HG03159 (cell line): ENCODE measurements at regions not wholly inside any gene's neighbourhood (a gene's known extent, or its start where the extent isn't known, plus 50 kb on each side); places are given as distances from the start of the nearest gene placed in this dataset.
"Not testable (repeated sequence)": the region's sequence is repeated elsewhere in the genome, so short reads cannot be mapped to it uniquely, and the experiment has no call there.

ENCODE experiments used
- ATAC-seq: cut with Tn5 transposase; IDR thresholded peaks from one replicate; pipeline ENCODE4 v1.9.1; 2021; ENCODE audit warnings: mild to moderate bottlenecking, moderate library complexity; ENCODE audit not compliant: unreplicated experiment

DNA sequence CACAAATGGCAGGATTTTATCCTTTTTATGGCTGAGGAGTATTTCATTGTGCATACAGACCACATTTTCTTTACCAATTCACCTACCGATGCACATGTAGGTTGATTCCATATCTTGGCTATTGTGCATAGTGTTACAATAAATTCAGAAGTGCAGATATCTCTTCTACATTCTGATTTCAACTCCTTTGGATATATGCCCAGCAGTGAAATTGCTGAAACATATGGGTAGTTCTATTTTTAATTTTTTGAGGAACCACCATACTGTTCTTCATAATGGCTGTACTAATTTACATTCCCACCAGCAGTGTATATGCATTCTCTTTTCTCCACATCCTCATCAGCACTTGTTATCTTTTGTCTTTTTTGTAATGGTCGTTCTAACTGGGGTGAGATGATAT is 1290.3 kb downstream of the XPNPEP1 start:
- ATAC-seq, result no peak

DNA sequence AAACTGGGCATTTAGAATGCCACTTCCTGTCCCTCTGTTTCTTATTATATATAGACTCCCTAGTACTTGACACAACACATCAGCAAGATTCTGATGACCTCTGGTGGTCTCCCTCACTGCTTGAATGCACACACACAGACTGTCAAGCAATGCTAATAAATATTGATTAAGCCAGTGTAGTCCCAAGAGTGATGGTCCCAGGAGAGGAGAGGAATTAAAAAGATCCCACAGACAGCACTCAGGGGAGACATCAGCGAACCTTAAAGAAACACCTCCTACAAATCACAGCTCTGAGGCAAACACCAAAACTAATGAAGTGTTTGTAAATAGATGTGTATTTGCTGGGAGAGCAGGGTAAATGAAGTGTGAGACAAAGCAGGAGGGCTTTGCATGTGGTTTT is 1291.2 kb downstream of the XPNPEP1 start:
- ATAC-seq, result no peak

DNA sequence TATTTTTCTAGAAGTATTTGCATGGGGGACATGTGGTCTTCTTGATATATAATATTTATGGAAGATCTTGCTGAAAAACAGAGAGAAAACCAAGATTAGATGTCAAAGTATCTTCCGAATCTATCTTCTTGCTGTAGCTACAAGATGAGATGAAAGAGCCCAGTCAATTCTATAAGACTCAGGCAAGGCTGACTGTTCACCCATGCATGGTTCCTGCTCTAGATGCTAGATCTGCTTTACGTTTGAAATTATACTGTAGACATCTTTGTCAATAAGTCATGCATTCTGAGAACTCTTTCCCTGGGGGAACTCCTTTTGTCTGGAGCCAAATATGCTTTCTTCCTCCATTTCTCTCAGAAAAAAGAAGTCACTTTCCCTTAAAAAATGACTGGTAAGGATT is 1292.0 kb downstream of the XPNPEP1 start:
- peak; percentile 94 for ATAC-seq

DNA sequence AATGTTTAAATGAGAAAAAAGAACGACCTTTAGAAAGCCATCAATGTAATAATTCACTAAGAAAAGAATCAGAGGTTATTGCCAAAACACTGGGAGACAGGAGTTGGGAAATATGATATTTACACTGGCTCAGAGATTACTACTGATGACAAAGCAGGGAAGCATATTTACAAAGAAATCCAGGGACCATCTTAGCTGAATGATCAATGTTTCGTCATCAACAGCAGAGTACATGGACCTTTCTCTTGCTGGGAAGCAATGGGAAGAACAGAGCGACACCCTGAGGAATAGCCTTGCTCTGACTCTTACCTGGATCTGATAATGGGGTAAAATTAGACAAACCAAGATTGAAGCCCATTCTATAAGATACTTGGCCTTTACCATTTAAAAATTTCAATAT is 1293.5 kb downstream of the XPNPEP1 start:
- ATAC-seq, result no peak

DNA sequence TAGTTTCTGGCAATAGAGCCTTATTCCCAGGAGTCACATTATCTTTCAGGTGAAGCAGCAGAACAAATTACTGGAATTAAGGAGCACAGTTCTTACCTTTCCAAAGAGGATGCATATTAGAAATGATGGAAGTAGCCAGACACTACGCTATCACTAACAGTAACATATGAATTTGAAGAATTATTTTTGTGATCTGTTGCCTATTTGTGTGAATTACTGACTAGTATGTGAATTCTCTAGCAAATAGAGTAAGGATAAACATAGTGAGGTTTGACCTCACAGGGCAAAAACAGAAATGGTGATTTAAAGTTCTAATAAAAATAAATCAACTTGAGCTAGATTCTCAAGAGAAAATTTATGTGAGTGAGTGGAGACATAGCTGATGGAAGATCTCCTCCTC is 1299.3 kb downstream of the XPNPEP1 start:
- no peak for ATAC-seq

DNA sequence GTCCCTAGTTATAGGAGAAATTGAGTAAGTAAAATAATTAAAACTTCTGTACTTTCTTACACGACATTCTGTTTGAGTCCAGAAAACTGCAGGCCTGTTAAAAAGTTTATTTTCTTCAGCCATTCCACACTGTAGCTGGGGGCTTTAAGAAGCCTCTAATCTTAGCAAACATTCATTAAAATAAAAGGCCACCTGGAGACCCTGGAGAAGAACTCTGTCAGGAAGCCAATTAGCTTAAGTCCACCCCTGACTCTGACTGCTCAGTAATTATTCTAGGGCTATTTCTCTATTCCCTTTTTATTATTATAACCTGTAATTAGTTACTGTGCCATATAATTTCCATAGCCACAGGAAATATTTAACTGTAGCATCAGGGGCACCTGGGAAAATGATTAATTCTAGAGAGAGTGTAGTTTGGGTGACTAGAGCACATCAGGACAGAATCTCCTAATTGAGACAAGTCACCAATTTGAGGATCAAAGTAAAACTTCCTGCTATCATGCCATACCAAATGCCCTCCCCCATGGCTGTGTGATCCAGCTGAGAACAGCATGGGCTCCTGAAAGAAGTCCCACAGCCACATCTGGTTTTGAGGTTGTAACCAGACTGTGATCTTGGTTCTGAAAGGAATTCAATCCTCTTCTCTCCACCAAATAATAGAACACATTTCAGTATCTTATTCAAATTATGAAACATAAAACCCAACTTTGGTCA is 1302.3 kb downstream of the XPNPEP1 start:
- no peak for ATAC-seq

DNA sequence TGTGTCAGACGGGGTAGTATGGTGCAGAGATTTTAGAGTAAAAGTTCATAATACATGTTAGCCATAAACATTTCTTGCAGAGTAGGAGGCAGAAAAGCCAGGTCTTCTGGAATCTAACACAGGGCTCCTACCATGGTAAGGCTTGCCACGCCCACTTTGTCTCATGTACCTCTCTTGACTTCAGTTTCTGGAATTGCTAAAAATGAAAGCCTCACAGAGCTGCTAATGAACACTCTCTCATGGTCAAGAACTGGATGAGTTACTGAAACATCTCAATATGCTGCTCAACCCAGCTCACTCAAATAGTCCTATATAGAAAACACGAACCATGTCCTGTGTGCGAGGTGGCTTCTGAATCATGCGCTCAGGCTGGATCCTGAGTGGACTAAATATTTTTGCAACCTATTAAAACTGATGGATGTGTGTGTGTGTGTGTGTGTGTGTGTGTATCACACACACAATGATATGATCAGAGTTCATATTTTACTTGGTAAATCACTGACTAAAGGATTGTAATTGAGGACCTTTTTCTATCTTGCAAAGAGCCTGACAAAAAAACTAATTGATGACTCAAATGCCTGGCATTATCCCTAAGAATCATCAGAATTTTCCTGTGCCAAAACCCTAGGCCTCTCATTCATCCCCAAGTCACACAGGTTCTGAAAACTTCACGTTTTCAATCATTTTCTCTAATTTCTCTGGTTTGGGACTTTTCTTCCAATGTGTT is 1306.6 kb downstream of the XPNPEP1 start:
- ATAC-seq, result no peak

DNA sequence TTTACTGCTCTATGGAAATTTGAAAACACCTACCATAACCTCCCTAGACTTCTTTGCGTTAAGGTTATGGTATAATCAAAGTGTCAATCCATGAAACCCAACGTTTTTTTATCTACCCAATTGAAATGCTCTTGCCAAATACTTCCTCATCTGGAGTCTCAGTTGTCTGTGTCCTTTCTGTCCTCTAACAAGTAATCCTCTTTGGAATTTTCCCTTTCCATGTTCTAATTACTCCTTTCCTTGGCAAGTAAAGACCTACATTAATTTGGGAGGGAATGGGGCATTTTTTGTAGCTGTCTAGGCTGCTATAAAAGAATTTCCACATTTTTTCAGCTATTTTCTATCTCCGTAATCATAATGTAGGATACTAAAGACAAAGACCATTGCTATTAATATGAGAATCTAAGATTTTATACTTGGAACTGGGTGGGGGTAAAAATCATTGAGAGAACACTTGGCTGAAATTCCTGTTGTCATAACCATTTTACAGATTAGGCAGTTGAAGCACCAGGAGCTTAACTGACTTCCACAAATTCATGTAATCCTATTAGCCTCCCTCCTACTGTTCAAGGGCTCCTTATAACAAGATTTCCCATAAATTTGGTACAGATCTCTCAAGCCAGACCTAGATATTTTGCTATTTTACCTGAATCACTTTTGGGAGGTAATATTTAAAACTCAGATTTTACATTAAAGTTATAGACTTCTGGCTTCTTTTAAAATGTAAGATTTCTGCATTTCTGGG is 1307.6 kb downstream of the XPNPEP1 start:
- no peak for ATAC-seq

DNA sequence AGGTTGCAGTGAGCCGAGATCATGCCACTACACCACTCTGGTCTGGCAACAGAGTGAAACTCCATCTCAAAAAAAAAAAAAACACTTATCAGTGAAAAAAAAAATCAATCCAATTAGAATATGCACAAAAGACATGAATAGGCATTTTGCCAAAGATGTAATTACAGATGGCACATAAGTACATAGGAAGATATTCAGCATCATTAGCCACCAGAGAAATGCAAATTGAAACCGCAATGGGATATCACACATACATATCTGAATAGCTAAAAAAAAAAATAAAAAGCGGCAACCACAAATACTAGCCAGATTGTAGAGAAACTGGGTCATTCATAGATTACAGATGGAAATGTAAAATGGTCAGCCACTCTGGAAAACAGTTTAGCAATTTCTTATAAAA is 1310.8 kb downstream of the XPNPEP1 start:
- no peak for ATAC-seq

DNA sequence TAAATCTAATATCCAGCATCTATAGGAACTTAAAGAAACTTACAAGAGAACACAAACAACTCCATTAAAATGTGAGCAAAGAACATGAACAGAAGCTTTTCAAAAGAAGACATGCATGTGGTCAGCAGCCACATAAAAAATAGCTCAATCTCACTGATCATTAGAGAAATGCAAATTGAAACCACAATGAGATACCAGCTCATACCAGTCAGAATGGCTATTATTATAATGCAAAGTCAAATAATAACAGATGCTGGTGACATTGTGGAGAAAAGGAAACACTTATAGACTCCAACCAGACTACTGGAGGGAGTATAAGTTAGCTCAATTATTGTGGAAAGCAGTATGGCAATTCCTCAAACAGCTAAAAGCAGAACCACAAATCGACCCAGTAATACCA is 1314.5 kb downstream of the XPNPEP1 start:
- ATAC-seq, result no peak

DNA sequence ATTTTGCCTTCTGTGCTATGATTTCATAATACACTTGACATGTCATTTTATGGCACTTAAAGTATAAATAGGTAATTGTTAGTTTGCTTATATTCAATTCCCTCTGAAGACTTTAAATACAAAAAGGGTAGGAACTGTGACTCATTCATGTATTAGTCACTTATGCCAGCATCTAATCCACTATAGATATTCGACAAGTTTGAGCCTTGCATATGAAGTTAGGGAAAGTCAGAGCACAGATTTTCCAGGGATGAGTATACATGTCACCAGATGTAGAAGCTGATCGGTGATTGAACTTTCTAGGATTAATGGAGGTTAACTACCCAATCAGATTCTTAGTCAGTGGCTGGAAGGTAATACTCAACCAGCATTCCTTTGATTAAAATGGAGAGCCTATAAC is 1321.5 kb downstream of the XPNPEP1 start:
- ATAC-seq, result no peak

DNA sequence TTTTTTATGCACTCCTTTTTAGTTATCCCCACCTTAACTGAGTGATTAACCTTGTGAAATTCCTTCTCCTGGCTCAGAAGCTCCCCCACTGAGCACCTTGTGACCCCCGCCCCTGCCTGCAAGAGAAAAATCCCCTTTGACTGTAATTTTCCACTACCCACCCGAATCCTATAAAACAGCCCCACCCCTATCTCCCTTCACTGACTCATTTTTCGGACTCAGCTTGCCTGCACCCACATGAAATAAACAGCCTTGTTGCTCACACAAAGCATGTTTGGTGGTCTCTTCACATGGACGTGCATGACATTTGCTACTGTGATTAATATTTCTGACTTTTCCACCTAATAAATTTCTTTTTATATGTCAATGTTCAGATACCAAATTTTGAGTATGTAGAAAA is 1322.8 kb downstream of the XPNPEP1 start:
- not testable (repeated sequence) for ATAC-seq

DNA sequence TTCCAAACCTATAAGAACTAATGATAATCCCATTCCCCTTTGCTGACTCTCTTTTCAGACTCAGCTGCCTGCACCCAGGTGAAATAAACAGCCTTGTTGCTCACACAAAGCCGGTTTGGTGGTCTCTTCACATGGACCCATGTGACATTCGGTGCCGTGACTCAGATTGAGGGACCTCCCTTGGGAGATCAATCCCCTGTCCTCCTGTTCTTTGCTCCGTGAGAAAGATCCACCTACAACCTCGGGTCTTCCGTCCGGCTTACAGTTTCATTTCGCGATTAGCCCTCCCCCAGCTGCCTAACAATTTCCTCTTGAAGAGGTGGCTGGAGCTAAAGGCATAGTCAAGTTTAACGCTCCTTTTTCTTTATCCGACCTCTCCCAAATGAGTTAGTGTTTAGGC is 1324.0 kb downstream of the XPNPEP1 start:
- not testable (repeated sequence) for ATAC-seq

DNA sequence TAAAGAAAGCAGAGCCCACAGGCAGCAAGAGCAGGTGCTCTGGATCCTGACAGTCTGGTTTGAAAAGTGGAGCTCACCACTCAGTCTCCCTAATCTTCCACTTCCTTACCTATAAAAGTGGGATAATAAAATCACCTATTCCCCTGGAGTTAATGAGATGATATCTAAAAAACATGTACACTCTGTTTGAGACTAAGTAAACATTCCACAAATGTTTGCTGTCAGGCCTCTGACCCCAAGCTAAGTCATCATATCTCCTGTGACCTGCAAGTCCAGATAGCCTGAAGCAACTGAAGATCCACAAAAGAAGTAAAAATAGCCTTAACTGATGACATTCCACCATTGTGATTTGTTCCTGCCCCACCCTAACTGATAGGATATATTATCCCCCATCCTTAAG is 1324.5 kb downstream of the XPNPEP1 start:
- ATAC-seq, result no peak

DNA sequence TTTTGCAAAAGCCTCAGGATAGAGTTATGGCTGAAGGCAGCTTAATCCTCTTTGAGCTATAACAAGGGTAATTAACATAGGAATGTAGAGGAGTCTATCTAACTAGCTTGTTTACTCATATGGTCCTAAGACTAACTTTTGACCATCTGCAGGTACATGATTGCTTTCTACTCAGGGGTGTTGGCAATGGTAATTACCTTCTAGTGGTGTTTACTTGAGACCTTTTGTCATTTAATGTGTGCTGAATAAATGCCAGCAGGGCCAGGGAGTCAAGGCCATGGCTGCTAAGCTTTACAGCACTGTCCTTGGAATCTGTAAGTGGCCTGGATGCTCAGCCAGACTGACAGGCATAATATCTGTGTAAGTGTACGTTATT is 1325.0 kb downstream of the XPNPEP1 start:
- no peak for ATAC-seq

DNA sequence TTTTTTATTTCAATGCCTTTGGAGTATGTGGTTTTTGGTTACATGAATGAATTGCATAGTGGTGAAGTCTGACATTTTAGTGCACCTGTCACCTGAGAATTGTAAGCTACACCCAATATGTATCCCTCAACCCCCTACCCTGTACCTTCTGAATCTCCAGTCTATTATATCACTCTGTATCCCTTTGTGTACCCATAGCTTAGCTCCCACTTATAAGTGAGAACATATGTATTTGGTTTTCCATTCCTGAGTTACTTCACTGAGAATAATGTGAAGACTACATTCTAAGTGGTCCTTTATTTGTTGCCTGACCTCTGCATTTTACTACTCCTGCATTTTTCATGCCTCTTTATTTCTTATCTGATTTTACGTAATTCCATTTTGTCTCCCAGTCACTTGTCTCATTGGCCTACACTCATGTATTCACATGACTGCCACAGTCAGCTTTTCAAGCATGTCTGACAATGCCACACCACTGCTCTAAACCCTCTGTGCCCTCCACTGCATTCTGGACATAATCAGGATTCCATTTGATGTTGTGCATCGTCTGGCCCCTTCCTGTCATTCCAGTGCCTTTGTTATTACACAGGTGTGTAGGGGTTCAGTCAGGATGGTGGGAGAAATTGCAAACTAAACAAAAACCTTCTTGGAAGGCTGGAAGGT is 1325.5 kb downstream of the XPNPEP1 start:
- ATAC-seq, result no peak

DNA sequence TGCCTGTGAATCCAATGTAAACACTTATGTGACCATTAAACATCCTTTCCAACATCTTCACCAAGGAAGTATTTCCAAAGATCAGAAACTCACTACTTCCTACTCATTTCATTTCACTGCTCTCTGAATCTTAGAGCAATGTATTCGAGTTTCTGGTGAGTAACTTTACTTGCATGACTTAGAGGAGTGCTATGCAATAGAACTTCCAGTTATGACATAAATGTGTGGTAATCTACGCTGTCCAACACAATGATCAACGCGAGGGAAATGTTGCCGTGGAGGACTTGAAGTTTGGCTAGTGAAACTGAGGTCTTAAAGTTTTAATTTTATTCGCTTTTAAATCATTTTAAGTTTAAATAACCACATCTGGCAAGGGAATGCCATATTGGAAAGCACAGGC is 1326.3 kb downstream of the XPNPEP1 start:
- ATAC-seq, result no peak

DNA sequence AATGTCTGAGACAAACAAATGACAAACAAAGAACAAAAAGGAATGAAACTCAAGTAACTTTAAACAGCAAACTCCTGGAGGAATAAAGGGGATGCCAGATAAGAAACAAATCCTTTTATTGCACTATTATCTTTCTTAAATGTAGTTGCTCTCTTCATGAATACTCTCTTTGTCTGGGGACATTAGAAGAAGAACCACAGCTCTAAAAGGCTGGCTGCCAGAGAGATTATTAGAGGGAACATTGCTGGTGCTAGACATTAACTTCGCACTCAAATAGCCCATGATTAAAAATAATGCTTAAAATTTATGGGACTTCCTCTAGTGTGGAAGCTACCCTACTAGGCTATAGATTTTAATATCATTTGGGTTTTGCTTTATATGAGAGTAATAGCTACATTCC is 1330.4 kb downstream of the XPNPEP1 start:
- no peak for ATAC-seq

DNA sequence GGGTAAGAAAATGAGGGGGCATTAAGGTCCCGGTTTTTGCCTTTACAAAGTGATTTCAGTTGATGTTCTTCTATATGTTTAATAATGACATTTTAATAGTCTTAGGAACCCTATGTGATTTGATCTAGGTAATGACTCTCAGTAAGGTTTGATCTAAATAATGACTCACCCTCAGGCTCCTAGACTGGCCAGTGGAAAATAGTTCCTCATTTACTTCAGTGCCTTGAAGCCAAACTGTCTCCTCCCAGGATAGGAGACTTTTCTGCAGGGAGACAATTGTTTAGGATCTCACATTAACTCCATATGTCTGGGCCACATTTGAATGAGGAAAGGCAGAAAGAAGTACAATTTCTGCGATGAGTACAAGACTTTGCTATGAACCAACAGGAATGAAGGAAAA is 1331.9 kb downstream of the XPNPEP1 start:
- no peak for ATAC-seq

DNA sequence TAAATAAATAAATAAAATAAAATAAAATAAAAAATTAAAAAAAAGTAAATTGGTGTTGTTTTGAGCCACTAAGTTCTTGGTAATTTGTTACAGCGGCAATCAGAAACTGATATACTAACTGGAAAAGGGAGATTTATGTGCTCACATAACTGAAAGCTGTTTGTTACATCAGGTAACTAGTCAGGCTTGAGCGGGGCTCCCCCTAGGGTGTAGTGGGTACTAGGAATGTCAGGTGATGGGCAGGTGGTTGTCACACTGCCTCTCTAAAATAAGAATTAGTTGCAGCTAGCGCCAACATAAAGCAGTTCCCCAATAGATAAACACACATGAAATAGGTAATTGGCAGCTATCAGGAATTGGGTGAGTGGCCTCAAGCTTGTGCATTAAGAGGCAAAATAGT is 1336.9 kb downstream of the XPNPEP1 start:
- no peak for ATAC-seq

DNA sequence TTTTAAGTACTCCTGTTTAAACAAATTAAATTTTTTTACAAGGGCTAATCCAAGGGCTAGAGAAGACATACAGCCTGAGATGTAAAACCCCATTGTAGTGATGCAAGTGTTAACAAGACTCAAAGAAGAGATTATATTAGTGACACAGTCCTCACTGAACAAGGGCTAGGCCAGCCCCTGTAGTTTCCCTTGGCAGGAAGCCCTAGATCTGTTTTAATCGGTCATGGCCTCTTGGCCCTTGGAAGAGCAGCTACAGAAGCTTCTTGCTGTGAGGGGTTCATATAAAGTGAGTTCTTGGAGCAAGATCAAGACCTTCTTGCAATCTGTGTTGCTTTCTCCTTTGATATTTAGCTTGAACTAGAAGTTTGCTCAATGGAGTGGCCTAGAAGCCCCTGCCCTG is 1339.4 kb downstream of the XPNPEP1 start:
- ATAC-seq, result no peak

DNA sequence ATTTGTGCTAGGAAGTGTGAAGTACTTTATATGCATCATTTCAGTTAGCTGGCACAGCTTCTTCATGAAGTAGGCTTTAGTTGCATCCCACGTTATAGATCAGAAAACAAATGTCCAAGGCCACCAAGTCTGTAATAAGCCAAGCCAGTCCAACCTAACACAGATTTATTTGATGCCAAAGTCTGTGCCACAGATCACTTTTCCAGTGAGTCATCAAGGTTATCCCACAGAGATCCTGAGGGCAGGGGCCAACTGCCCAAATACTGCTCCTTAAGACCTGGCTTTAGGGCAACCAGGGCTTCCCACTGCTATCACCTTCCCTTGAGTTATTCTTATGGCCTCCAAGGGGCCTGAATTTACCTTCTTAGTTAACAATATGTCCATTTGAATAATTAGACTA is 1340.4 kb downstream of the XPNPEP1 start:
- ATAC-seq, result no peak
